Activated B cell treated with CpG ODN at 0.5 μM for 24 hours (primary cell): ENCODE measurements at regions not wholly inside any gene's neighbourhood (a gene's known extent, or its start where the extent isn't known, plus 50 kb on each side); places are given as distances from the start of the nearest gene placed in this dataset.
"Not testable (repeated sequence)": the region's sequence is repeated elsewhere in the genome, so short reads cannot be mapped to it uniquely, and the experiment has no call there.

Experiments
- ATAC-seq: fragments of 200-7000 bp; cut with Tn5 transposase; one replicate; pipeline ENCODE4 v1.10.0; 2021; ENCODE audit warnings: low read depth, mild to moderate bottlenecking, moderate library complexity
- CTCF ChIA-PET: fragments of 350-600 bp; sonication (Branson Sonifier 250); formaldehyde crosslinking; loops from one replicate; lab custom pipeline; 2021; ENCODE audit warnings: antibody characterized with exemption; lab: Charles Lee
- POLR2A ChIA-PET: fragments of 350-600 bp; sonication (Branson Sonifier 250); formaldehyde crosslinking; loops from one replicate; lab custom pipeline; 2021; ENCODE audit warnings: antibody characterized with exemption; lab: Charles Lee
- DNase-seq: peaks from one replicate; pipeline ENCODE4 v3.0.0; 2022
- H3K27ac Mint-ChIP-seq: one replicate; pipeline ENCODE4 v1.8.0; 2020; ENCODE audit warnings: mixed read lengths
- H3K27me3 Mint-ChIP-seq: one replicate; pipeline ENCODE4 v1.8.0; 2021; ENCODE audit warnings: mixed read lengths
- H3K36me3 Mint-ChIP-seq: one replicate; pipeline ENCODE4 v1.8.0; 2021; ENCODE audit warnings: low read depth, mixed read lengths
- H3K4me1 Mint-ChIP-seq: one replicate; pipeline ENCODE4 v1.8.0; 2021; ENCODE audit warnings: mixed read lengths
- H3K4me3 Mint-ChIP-seq: one replicate; pipeline ENCODE4 v1.8.0; 2020; ENCODE audit warnings: mild to moderate bottlenecking, mixed read lengths
- H3K9me3 Mint-ChIP-seq: one replicate; pipeline ENCODE4 v1.8.0; 2020; ENCODE audit warnings: mixed read lengths
- intact Hi-C: fragments of 100-400 bp; cut with micrococcal nuclease; formaldehyde crosslinking; loops from one replicate; pipeline ENCODE4 v1.15.1; 2024
- TF ChIP-seq, protein P1 (sequence below): fragments of 200-600 bp; IDR thresholded peaks from one replicate; pipeline ENCODE4 v1.8.0; 2022; ENCODE audit warnings: antibody characterized with exemption, mild to moderate bottlenecking

- intact Hi-C loops = no loop called here
- DNase-seq = no peak
- ATAC-seq = no peak
Observed at GRCh38 chr4:154164931-154165839, 326.4 kb downstream of the DCHS2 start.

GRCh38 chr4:154160519-154161301, 330.9 kb downstream of the DCHS2 start:
- no peak for ATAC-seq
- Mint-ChIP-seq H3K27me3 (no peaks in the 10 kb centered on the region), H3K9me3 (peaks cover 3% of the 10 kb centered on the region), H3K27ac (no peak overlapping the region), H3K4me3 (no peak overlapping the region), H3K36me3 (no peaks in the 10 kb centered on the region), H3K4me1 (no peaks in the 10 kb centered on the region)
- intact Hi-C loops = no loop called here
- DNase-seq = no peak
- ChIA-PET POLR2A (no interaction called here), CTCF (no interaction called here)
- TF ChIP-seq, protein P1, sequence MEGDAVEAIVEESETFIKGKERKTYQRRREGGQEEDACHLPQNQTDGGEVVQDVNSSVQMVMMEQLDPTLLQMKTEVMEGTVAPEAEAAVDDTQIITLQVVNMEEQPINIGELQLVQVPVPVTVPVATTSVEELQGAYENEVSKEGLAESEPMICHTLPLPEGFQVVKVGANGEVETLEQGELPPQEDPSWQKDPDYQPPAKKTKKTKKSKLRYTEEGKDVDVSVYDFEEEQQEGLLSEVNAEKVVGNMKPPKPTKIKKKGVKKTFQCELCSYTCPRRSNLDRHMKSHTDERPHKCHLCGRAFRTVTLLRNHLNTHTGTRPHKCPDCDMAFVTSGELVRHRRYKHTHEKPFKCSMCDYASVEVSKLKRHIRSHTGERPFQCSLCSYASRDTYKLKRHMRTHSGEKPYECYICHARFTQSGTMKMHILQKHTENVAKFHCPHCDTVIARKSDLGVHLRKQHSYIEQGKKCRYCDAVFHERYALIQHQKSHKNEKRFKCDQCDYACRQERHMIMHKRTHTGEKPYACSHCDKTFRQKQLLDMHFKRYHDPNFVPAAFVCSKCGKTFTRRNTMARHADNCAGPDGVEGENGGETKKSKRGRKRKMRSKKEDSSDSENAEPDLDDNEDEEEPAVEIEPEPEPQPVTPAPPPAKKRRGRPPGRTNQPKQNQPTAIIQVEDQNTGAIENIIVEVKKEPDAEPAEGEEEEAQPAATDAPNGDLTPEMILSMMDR = no peak

More at GRCh38 chr4:154164931-154165839, 326.4 kb downstream of the DCHS2 start:
- CTCF ChIA-PET = no interaction called here
- Mint-ChIP-seq H3K4me1 (no peaks in the 10 kb centered on the region), H3K9me3 (peaks cover 3% of the 10 kb centered on the region), H3K27me3 (no peaks in the 10 kb centered on the region), H3K36me3 (no peaks in the 10 kb centered on the region), H3K4me3 (no peak overlapping the region), H3K27ac (no peak overlapping the region)
- TF ChIP-seq, protein P1 = no peak
- POLR2A ChIA-PET = no interaction called here

GRCh38 chr4:154158361-154159155, 333.0 kb downstream of the DCHS2 start:
- Mint-ChIP-seq H3K4me1 (no peaks in the 10 kb centered on the region), H3K27ac (no peak overlapping the region), H3K36me3 (no peaks in the 10 kb centered on the region), H3K27me3 (no peaks in the 10 kb centered on the region), H3K9me3 (no peaks in the 10 kb centered on the region), H3K4me3 (no peak overlapping the region)
- ChIA-PET CTCF (no interaction called here), POLR2A (no interaction called here)
- ATAC-seq (no peak), DNase-seq (no peak)
- TF ChIP-seq, protein P1 = no peak
- intact Hi-C loops = no loop called here

- Mint-ChIP-seq H3K4me1 (no peaks in the 10 kb centered on the region), H3K27ac (no peak overlapping the region), H3K4me3 (no peak overlapping the region), H3K9me3 (no peaks in the 10 kb centered on the region), H3K27me3 (no peaks in the 10 kb centered on the region), H3K36me3 (no peaks in the 10 kb centered on the region)
- no peak for ATAC-seq
- intact Hi-C loops = no loop called here
- DNase-seq = no peak
- POLR2A ChIA-PET = no interaction called here
- TF ChIP-seq, protein P1 = no peak
- CTCF ChIA-PET = no interaction called here
Observed at GRCh38 chr4:154152546-154152945, 339.1 kb downstream of the DCHS2 start.

- DNase-seq, H3K9me3 Mint-ChIP-seq, H3K27me3 Mint-ChIP-seq, H3K36me3 Mint-ChIP-seq, H3K27ac Mint-ChIP-seq, H3K4me1 Mint-ChIP-seq, intact Hi-C loops, ATAC-seq, POLR2A ChIA-PET, CTCF ChIA-PET, H3K4me3 Mint-ChIP-seq: not testable (repeated sequence)
Observed at GRCh38 chr4:154149236-154149635, 342.4 kb downstream of the DCHS2 start.
